GM19397 (cell line): ENCODE measurements at regions not wholly inside any gene's neighbourhood (a gene's known extent, or its start where the extent isn't known, plus 50 kb on each side); places are given as distances from the start of the nearest gene placed in this dataset.
A peak's percentile ranks its signal among the peaks of the same experiment; 100 is the strongest.
"Not testable (repeated sequence)": the region's sequence is repeated elsewhere in the genome, so short reads cannot be mapped to it uniquely, and the experiment has no call there.

Source experiments
- ATAC-seq: cut with Tn5 transposase; IDR thresholded peaks from one replicate; pipeline ENCODE4 v1.9.1; 2021; ENCODE audit warnings: mild to moderate bottlenecking, moderate library complexity; ENCODE audit not compliant: unreplicated experiment

DNA sequence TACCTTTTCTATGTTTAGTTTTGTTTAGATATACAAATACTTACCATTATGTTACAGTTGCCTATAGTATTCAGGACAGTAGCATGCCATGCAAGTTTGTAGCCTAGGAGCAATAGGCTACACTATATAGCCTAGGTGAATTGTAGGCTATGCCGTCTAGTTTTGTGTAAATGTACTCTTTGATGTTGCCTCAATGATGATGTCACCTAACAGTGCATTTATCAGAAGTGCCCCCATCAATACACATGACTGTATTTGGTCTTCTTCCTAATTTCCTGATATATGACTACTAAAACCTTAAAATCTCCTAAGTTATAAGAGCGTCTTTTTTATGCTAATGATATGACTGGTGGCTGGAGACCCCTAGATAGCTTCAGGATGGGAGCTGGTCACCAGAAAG, 394.4 kb upstream of the STXBP6 start:
- no peak for ATAC-seq

- not testable (repeated sequence) for ATAC-seq
These were observed 390.4 kb upstream of the STXBP6 start for GRCh38 chr14:25440382-25440781.

GRCh38 chr14:25436906-25437305, 387.0 kb upstream of the STXBP6 start:
- no peak for ATAC-seq

DNA sequence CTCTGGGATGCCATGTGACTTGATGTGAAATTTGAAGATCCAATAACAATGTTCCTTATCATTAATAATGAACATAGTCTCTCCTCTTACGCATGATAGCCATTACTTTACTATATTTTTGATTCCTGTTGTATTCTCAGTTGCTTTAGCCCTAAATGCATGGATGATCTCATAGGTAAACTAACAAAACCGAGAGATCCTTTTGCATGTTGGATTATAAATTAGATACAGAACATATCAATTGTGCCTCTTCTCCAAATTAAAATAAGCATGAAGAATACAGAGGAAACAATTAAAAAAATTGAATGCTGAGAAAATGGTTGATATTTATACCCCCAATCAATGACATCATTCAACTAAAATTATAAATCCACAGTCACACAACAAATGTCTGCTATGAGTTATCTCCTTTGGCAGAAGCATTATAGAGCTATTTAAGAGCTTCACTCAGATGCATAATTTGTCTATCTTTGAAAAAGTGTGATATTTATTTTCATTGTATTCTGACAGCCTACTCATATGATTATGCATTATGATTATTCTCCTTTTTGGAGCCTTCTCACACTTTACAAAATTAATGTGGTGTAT, 386.4 kb upstream of the STXBP6 start:
- ATAC-seq = no peak

DNA sequence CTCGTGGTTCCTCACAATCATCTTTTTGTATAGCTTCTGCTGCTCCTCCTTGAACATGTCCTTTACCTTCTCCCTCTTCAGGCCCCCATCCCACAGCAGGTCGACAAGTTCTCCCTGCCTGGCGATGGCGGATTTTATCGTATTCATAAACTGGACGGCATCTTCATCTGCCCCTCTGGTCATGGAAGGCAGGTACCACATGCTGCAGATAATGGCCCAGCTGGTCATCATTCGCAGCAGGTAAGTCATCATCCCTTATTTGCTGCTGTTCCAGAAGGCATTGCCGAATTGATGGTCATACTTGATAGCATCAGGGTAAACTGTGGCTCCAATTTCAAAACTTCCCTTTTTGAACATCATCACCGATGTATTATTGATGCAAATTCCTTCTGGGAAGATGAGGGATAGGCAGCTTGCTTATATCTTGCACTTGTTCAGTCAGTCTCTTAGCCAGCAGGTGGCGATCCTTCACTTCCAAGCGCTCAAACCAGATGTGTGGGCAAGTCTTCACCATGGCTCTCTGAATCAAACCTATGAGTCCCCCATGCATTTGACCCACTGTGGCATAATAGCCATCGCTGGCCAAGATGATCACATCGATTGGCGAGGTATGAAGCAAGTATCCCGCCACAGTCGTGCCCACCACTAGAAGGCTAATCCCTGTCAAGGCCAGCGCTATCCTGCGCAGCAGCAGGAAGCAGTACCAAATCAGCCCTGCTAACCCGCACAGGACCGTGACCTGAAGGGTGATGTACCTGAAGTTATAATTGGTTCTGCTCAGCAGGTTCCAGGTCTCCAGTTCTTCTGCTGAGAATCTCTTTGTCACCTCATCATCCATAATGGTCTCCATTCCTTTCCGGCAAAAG, 381.5 kb upstream of the STXBP6 start:
- no peak for ATAC-seq

DNA sequence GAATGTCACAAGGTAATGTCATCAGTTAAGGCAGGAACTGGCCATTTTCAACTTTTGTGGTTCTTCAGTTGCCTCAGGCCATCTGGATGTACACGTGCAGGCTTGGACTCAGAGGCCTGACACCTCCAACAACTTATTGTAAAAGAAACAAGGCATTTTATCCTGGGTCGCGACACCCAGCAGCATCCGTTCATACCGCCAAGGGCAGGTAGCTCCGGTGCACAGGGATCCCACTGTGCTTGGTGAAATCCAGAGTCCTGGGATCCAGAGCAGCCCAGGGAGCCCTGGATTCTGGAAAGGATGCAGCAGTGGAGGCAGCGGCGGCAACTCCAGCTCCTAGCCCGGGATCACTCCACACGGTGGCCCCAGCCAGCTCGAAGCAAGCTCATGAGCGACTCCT, 380.9 kb upstream of the STXBP6 start:
- no peak for ATAC-seq

GRCh38 chr14:25412998-25413397, 363.1 kb upstream of the STXBP6 start:
- no peak for ATAC-seq

DNA sequence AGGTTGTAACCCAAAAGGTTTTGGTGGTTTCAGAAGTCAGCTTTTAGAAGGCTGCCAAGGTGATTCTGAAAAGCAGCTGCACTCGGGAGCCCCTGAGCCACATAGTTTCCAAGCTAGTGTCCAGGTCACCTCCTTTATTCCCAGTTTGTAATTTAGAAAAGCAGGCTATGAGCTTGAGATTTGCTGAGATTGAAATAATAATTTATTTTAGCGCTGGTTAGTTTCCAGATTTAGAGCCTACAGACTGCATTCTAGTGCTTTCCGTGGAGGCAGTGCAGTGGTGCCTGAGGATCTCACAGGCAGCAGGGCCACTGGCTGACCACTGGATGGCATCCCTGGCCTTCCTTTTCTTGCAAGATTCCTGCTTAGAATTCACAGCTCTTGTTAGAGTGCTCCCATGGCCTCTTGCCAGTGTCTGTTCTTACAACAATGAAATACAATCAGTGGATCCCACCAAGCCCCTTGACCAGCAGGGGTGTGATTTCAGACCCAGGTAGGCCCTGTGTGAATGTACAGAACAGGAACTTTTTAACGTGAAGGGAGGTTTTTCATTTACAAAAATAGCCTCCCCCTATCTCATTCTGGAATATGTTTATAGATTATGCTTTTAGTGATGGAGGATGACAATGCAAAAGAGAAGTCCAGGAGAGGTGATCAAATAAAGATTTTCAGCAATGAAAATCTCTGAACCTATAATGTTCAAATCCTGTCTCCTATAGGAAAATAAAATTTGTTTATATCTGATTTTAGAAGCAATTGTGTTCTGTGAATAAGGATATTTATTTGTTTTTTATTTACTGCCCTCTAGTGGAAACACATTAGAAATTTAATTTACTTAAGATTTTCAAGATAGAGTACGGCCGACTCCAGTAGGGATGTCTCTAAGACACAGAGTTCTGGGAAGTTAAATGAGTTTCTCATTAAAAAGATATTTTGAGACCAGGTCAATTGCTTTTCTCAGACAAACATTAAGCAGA, 362.1 kb upstream of the STXBP6 start:
- no peak for ATAC-seq

DNA sequence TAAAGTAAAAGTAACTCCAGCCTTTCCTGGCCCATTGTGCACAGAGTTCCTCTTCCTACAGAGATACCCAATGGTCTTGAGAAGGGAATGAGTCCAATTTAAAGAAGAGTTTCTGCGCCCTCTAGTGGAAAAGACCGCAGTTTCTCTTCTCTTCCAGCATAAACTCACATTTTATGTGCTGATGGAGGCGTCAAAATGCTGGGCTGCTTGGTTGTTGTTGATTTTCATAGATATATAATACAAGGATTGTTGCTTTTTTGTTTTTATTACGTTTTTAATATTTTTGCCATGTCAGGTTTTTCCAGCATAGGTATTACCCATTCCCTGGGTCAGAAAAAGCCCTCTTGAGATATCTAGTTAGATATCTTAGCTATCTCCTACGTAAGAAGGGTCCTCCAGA, 356.9 kb upstream of the STXBP6 start:
- no peak for ATAC-seq

GRCh38 chr14:25400607-25401206, 350.8 kb upstream of the STXBP6 start:
- ATAC-seq = peak; percentile 75

GRCh38 chr14:25396128-25396527, 346.2 kb upstream of the STXBP6 start:
- ATAC-seq = no peak

- no peak for ATAC-seq
These were observed 344.9 kb upstream of the STXBP6 start for GRCh38 chr14:25394791-25395391.

DNA sequence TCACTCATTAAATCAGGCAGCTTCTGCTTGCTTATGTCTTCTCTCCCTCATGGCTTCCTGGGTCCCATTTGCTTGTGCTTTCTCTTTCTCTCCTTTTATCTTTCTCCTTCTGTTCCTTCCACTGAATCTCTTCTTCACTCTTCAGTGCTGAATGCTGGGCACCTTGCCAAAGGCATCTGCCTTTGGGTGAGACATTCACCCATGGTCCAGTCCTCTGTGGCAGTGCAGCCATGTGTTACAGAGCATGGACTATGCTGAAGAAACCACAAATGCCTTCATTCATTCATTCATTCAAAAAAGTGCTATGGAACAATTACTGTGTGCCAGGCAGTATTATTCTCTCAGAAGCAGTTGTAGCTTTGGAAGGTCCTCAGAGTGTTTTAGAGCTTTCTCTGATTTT, 344.4 kb upstream of the STXBP6 start:
- ATAC-seq = no peak

DNA sequence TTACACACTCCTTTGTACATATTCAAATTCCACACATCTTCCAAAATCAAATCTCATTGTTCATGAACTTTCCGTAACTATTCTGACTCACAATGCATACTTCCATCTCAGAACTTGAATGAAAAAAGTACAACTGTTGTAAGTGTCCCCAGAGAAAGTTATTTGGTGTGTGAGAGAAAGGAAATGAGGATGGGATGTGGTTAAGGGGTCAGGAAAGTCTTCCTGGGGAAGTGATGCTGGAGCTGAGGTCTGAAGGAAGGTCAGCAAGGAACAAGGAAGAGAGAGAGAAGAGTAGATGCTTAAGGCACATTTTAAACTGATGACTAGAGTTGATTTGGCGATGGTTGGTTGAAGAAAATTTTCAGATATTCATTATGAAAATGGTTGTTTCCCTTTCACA, 340.0 kb upstream of the STXBP6 start:
- ATAC-seq = no peak

DNA sequence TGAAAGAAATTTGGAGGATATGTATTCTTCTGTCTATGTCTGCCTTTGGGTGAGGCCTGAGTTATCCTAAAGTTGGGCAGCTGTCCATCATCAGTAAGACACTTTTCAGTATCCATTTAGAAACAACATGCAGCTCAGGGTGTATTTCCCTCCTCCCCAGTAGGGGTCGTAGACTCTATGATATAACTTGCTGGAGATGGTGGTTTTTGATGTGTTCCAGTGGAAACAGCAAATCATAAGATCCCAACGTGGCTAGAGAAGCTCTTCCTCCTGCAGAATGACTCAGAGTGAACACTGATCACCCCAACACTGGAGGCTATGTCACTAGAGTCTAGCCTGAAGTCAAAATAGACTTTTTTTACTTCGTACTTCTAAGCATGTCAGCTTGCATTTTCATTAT, 331.6 kb upstream of the STXBP6 start:
- ATAC-seq = no peak

DNA sequence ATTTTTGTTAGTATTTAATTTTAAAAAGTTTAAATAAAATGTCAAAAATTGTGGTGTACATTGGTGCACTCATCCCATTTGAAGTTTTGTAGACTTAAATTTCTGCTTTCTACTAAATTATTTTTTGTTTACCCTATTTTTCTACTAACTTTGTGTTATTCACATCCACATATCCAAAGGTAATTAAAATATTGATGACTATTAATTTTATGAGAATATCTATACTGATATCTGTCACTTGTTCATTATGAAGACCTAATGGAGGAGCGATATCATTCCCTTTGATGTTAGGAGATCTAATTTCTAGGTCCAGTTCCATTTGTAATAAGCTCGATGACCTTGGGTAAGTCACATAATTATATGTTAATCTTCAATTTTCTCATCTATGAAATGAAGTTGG, 325.7 kb upstream of the STXBP6 start:
- no peak for ATAC-seq

- ATAC-seq = no peak
These were observed 321.1 kb upstream of the STXBP6 start for GRCh38 chr14:25371068-25371467.

DNA sequence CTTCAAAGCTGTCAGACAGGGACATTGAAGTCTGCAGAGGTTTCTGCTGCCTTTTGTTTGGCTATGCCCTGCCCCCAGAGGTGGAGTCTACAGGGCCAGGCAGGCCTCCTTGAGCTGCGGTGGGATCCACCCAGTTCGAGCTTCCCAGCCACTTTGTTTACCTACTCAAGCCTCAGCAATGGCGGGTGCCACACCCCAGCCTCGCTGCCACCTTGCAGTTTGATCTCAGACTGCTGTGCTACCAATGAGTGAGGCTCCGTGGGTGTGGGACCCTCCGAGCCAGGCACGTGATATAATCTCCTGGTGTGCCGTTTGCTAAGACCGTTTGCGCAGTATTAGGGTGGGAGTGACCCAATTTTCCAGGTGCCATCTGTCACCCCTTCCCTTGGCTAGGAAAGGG, 320.1 kb upstream of the STXBP6 start:
- not testable (repeated sequence) for ATAC-seq

- ATAC-seq = no peak
These were observed 308.4 kb upstream of the STXBP6 start for GRCh38 chr14:25358330-25358729.

DNA sequence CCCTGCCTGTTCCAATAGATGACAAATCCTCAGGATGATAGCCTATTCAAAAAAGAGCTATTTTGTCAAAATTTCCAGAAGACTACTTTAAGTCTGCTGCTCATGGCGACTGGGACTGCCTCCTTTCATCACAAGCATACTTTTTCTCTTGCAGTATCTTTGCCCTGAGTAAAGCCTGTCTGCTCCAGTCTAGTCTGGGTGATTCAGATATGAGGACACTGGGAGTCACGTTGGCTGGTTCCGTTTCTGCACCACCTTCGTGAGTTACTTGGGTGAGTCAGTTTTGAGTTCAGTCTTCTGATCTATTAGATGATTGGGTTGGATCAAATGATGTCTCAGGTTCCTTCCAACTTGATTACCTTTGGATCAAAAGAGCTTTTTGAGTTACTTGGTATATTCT, 301.3 kb upstream of the STXBP6 start:
- no peak for ATAC-seq

- ATAC-seq = no peak
These were observed 300.9 kb upstream of the STXBP6 start for GRCh38 chr14:25350802-25351201.
